ENCODE measurements at regions not wholly inside any gene's neighbourhood (a gene's known extent, or its start where the extent isn't known, plus 50 kb on each side); places are given as distances from the start of the nearest gene placed in this dataset.

DNA sequence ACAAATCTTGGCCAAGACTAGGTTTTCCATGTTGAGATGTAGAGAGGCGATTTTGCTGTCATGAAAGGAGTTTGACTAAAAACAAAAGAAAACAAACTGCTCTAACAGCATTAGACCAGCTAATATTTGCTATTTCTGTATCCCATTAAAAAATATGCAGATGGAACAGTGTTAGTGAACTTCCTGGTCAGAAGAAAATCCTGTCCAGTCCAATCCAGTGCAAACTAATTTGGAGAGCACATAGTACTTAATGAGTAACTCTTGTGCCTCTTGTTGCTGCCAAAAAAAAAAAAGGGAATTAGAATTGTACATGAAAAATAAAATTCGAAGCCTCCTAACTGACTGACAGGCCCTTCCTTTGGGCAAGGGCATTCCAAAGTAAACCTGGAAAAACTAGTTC lies 298.8 kb downstream of the ETNK1 start:
- TF ChIP-seq MXI1 (IDR thresholded peaks at IDR 0.05; ENCODE audit: borderline replicate concordance, low read depth, low read length) (no peak), CHD1 (IDR thresholded peaks at IDR 0.05; ENCODE audit: low read depth, low read length) (no peak), POLR2A (IDR thresholded peaks at IDR 0.05; ENCODE audit: low read depth, low read length) (no peak), FOS (IDR thresholded peaks at IDR 0.05; ENCODE audit: low read depth, low read length) (no peak), RFX5 (IDR thresholded peaks at IDR 0.05; ENCODE audit: low read depth, low read length) (no peak), CEBPB (IDR thresholded peaks at IDR 0.05; ENCODE audit: low read depth, low read length) (no peak), NFE2L2 (IDR thresholded peaks at IDR 0.05; ENCODE audit: low read depth, low read length) (no peak)
- TF ChIP-seq, protein P1, sequence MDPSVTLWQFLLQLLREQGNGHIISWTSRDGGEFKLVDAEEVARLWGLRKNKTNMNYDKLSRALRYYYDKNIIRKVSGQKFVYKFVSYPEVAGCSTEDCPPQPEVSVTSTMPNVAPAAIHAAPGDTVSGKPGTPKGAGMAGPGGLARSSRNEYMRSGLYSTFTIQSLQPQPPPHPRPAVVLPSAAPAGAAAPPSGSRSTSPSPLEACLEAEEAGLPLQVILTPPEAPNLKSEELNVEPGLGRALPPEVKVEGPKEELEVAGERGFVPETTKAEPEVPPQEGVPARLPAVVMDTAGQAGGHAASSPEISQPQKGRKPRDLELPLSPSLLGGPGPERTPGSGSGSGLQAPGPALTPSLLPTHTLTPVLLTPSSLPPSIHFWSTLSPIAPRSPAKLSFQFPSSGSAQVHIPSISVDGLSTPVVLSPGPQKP (IDR thresholded peaks at IDR 0.05; ENCODE audit: borderline replicate concordance, low read depth, low read length), result no peak
- TF ChIP-seq, protein P2, sequence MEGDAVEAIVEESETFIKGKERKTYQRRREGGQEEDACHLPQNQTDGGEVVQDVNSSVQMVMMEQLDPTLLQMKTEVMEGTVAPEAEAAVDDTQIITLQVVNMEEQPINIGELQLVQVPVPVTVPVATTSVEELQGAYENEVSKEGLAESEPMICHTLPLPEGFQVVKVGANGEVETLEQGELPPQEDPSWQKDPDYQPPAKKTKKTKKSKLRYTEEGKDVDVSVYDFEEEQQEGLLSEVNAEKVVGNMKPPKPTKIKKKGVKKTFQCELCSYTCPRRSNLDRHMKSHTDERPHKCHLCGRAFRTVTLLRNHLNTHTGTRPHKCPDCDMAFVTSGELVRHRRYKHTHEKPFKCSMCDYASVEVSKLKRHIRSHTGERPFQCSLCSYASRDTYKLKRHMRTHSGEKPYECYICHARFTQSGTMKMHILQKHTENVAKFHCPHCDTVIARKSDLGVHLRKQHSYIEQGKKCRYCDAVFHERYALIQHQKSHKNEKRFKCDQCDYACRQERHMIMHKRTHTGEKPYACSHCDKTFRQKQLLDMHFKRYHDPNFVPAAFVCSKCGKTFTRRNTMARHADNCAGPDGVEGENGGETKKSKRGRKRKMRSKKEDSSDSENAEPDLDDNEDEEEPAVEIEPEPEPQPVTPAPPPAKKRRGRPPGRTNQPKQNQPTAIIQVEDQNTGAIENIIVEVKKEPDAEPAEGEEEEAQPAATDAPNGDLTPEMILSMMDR (conservative IDR thresholded peaks at IDR 0.05; ENCODE audit: low read depth, low read length), result no peak
